Adrenal gland (tissue), 9 donors: ENCODE measurements at regions not wholly inside any gene's neighbourhood (a gene's known extent, or its start where the extent isn't known, plus 50 kb on each side); places are given as distances from the start of the nearest gene placed in this dataset.

Source experiments
- DNase-seq, 7 donors: peaks; one replicate each; pipeline ENCODE4 v3.0.0-alpha.2; 2019 to 2020
- H3K27ac ChIP-seq, 5 donors: fragments of 200-600 bp; sonication (generic) in 4 of 5; 1 replicate in 3 of 5; 2 replicates in 2 of 5; pipeline versions ENCODE4 v1.5.1 to v1.8.0; 2016 to 2020; ENCODE audit warnings: mild to moderate bottlenecking in 1 of 5
- H3K27me3 ChIP-seq: fragments of 200-600 bp; 2 replicates; pipeline ENCODE4 v1.8.0; 2021
- H3K36me3 ChIP-seq, 2 donors: fragments of 200-600 bp; replicated peaks in 1 of 2; 1 replicate in 1 of 2; 2 replicates in 1 of 2; pipeline versions ENCODE4 v1.5.1 to v1.8.0; 2018 to 2022
- H3K4me1 ChIP-seq, 2 donors: fragments of 200-600 bp; replicated peaks in 1 of 2; 1 replicate in 1 of 2; 2 replicates in 1 of 2; pipeline versions ENCODE4 v1.5.1 to v1.8.0; 2018 to 2021
- H3K4me3 ChIP-seq, 4 donors: fragments of 200-600 bp; sonication (generic) in 3 of 4; one replicate each; pipeline ENCODE4 v1.5.1; 2016 to 2018
- H3K9me3 ChIP-seq, 3 donors: fragments of 200-600 bp; sonication (generic) in 1 of 3; replicated peaks in 1 of 3; 1 replicate in 2 of 3; 2 replicates in 1 of 3; pipeline versions ENCODE4 v1.5.1 to v1.8.0; 2016 to 2021
- POLR2A ChIP-seq, 2 donors: fragments of 450-650 bp; IDR thresholded peaks; one replicate each; pipeline ENCODE4 v1.6.1; 2017; ENCODE audit warnings: antibody characterized with exemption in 2 of 2, mild to moderate bottlenecking in 2 of 2, moderate library complexity in 1 of 2
- WGBS, 4 donors: extraction: QIAGEN DNeasy Blood & Tissue Kit in 2 of 4; methylation state at CpG; one replicate each; pipeline versions ENCODE4 v1.1.5 to v1.1.7; 2013 to 2017; 5-methylcytosine and 5-hydroxymethylcytosine counted together
- intact Hi-C, 2 donors: fragments of 100-400 bp; cut with DNase I; formaldehyde crosslinking; loops; one replicate each; pipeline versions ENCODE4 v1.14.1 to v1.15.0; 2022 to 2023
- TF ChIP-seq, protein P1 (sequence below), 6 experiments: fragments of 450-650 bp in 4 of 6; fragments of 200-600 bp in 2 of 6; sonication (generic) in 1 of 6; IDR thresholded peaks; 1 replicate in 5 of 6; 2 replicates in 1 of 6; pipeline versions ENCODE4 v1.5.1 to v1.8.0; 2016 to 2021; ENCODE audit warnings: antibody characterized with exemption in 6 of 6, mild to moderate bottlenecking in 2 of 6, moderate library complexity in 1 of 6
- donor health status: healthy with polysubstance abuse.
- donor health status: Bipolar disorder and iron deficiency.
- donor health status: DM: yes; HTN: yes; CAD: no.
- donor health status: DM: no; HTN: no; CAD: no.
- donor health status: DM: no; HTN: no; CAD: no.

DNA sequence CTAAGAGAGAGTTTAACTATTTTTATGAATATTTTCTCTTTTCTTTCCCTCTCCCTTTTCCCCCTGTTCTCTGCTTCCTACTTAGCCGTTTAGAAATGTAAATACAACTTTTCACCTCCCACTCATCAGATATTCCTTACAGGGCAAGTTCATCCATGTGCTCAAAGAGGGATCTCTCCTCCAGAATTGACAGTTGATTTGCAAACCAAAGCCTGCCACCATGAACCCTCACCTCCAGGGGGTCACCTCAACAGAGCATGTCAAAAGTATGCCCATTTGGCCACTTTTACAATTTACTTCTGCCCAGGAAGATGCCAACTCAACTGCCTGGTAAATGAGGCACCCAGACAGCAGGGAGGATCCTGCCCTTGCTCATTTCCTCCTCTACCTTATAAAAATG lies 149.2 kb upstream of the GYPC start:
- WGBS, 4 donors: 8 to 30% (median 24%) methylated on average over 1 of the region's 1 CpG
- DNase-seq: no peak
- Histone ChIP-seq H3K4me3 (no peak overlapping the region), H3K4me1 (no peaks in the 10 kb centered on the region), H3K9me3 (peaks cover 0 to 14% (median 0%) of the 10 kb centered on the region in 3 donors), H3K27me3 (no peaks in the 10 kb centered on the region), H3K36me3 (no peaks in the 10 kb centered on the region), H3K27ac (no peak overlapping the region)
- intact Hi-C loops: no loop called here
- TF ChIP-seq, protein P1, sequence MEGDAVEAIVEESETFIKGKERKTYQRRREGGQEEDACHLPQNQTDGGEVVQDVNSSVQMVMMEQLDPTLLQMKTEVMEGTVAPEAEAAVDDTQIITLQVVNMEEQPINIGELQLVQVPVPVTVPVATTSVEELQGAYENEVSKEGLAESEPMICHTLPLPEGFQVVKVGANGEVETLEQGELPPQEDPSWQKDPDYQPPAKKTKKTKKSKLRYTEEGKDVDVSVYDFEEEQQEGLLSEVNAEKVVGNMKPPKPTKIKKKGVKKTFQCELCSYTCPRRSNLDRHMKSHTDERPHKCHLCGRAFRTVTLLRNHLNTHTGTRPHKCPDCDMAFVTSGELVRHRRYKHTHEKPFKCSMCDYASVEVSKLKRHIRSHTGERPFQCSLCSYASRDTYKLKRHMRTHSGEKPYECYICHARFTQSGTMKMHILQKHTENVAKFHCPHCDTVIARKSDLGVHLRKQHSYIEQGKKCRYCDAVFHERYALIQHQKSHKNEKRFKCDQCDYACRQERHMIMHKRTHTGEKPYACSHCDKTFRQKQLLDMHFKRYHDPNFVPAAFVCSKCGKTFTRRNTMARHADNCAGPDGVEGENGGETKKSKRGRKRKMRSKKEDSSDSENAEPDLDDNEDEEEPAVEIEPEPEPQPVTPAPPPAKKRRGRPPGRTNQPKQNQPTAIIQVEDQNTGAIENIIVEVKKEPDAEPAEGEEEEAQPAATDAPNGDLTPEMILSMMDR (IDR thresholded peaks at IDR 0.05): no peak
- no peak for TF ChIP-seq POLR2A (IDR thresholded peaks at IDR 0.05)

DNA sequence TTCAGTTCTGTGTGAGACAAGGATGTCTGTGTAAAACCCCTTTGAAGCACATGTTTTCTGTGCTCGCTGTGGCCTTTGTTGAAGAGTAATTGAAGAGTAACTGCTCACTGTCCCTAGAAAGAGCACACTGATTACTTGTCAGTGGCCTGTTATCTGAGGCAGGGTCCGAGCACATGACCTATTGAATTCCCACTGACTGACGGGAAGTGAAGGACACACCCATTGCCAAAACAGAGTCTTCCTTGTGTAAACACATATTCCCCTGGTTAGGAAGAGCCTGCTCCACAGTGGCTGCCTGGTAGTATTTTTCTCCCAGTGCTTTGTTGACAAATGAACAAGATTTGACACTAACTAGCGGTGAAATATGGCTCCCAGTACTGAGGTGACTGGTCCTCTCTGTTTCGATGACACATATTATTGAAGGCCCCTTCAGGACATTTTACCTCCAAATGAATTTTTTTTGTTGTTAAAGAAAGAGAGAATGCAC lies 148.5 kb upstream of the GYPC start:
- Histone ChIP-seq H3K27me3 (no peaks in the 10 kb centered on the region), H3K9me3 (peaks cover 0 to 11% (median 0%) of the 10 kb centered on the region in 3 donors), H3K4me3 (no peak overlapping the region), H3K36me3 (no peaks in the 10 kb centered on the region), H3K4me1 (no peaks in the 10 kb centered on the region), H3K27ac (no peak overlapping the region)
- WGBS, 4 donors: 48 to 60% (median 50%) methylated on average over 5 of the region's 5 CpGs
- TF ChIP-seq, protein P1 (IDR thresholded peaks at IDR 0.05): no peak
- no peak for TF ChIP-seq POLR2A (IDR thresholded peaks at IDR 0.05)
- DNase-seq: no peak
- intact Hi-C loops: no loop called here

DNA sequence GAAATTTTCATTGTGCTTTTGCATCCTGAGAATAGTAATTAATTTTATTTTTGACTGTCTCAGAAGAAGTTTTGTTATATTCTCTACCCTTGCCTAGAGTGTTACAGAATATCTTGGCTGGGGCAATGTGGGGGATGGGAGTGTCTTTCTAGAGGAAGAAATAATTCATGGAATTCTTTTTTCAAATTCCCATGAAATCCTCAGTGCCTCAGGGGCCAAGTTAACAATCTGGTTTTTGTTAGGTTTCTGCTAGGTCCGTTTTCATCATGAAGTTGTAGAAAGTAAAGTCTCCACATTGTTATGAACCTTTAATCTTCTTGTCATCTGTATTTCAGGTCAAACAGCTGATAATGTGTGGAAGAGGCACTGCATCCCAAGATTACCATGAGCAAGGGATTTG lies 145.6 kb upstream of the GYPC start:
- no peak overlapping the region for H3K27ac ChIP-seq
- H3K4me3 ChIP-seq: no peak overlapping the region
- H3K9me3 ChIP-seq: peaks cover 0 to 7% (median 0%) of the 10 kb centered on the region in 3 donors
- H3K27me3 ChIP-seq: no peaks in the 10 kb centered on the region
- no peaks in the 10 kb centered on the region for H3K36me3 ChIP-seq
- no peak for TF ChIP-seq POLR2A (IDR thresholded peaks at IDR 0.05)
- TF ChIP-seq, protein P1 (IDR thresholded peaks at IDR 0.05): no peak
- intact Hi-C loops: no loop called here
- 23 to 36% (median 26%) methylated on average over 1 of the region's 1 CpG for WGBS, 4 donors
- no peaks in the 10 kb centered on the region for H3K4me1 ChIP-seq
- DNase-seq: no peak

DNA sequence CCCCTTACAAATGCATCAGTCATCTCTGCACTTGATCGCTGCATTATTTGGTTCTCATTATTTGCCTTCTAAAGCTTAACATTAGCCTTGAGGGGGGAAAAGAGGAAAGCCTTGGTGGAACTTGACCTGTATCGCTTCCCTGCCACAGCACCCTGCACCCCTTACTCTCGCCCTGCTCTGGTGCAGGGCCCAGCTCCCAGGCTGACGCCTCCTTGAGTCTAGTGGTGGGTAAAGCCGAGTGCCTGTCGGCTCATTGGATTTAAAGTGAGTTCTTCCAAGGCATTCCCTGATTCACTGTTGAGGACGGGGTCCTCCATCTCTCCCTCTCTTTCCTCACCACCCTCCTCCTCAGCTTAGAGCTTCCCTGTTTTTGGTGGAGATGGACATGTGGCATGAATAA lies 145.0 kb upstream of the GYPC start:
- no peak overlapping the region for H3K27ac ChIP-seq
- WGBS, 4 donors: 87 to 89% (median 88%) methylated on average over 7 of the region's 7 CpGs
- intact Hi-C loops: no loop called here
- H3K9me3 ChIP-seq: peaks cover 0 to 2% (median 0%) of the 10 kb centered on the region in 3 donors
- H3K36me3 ChIP-seq: no peaks in the 10 kb centered on the region
- H3K27me3 ChIP-seq: no peaks in the 10 kb centered on the region
- DNase-seq: no peak
- no peak overlapping the region for H3K4me3 ChIP-seq
- TF ChIP-seq, protein P1 (IDR thresholded peaks at IDR 0.05): no peak
- TF ChIP-seq POLR2A (IDR thresholded peaks at IDR 0.05): no peak
- H3K4me1 ChIP-seq: no peaks in the 10 kb centered on the region
